NCI-H146 (cell line): ENCODE measurements at regions not wholly inside any gene's neighbourhood (a gene's known extent, or its start where the extent isn't known, plus 50 kb on each side); places are given as distances from the start of the nearest gene placed in this dataset.

ENCODE experiments used
- DNase-seq: peaks from one replicate; lab custom pipeline; 2025; lab: John Stamatoyannopoulos, UW

DNA sequence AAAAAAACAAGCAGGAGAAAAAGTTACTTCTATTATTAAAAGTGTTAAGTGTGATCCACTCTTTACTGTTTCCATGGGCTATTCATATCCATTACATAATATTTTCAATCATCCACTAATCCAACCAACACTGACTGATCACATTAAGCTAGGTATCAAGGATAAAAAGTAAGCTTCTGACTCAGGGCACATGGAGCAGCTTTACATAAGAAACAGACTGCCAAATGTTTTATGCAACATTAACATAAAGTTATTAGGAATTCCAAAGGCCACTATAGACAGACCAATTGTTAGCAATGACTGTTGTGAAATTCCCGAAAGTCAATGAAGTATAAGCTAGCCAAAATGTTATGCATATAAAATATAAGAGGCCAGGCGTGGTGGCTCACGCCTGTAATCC is 277.6 kb downstream of the ZEB2 start:
- DNase-seq, result no peak

DNA sequence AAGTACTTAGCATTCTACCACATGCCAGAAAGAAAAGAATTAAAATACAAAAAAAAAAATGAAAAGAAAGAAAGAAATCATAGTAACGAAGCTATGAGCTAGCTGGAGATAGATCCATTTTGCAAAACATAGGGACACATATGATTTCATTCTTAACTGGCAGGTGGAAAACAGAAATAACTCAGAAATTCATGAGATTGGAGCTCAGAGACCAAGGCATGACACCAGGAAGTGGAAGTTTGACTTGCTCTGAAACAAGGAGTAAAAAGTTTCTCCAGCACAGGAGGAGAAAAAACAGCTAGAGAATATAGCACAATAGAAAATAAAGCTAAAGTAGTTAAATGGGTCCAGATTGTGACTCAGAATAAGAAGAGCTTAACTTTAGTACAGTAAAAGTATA is 278.1 kb downstream of the ZEB2 start:
- DNase-seq, result no peak

DNA sequence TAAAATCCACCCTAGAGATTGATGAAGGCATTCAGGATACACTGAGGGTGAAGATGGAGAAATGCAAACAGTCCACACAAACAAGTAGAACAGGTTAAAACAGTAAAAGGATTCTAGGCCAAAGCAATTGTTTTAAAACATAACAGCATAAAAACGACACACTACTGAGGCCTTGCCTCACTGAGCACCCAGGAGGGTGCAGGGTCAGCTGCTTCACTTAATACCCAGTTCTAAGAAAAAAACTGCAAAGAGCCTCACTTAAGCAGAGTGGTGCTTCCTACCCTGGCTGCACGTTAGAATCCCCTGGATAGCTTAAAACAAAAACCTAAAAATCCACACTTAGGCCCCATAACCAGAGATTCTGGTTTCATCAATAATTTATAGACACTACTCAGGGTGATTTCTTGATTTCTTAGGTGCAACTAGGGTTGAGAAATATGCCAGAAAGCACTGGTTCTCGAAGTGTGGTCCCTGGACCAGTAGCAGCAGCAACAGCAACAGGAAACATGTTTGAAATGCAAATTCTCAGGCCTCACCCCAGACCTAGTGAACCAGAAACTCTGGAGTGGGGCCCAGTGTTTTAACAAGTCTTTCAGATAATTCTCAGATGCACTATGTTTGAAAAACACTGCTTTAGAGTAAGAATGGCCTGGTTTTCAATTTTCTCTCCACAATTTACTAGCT is 279.1 kb downstream of the ZEB2 start:
- no peak for DNase-seq

DNA sequence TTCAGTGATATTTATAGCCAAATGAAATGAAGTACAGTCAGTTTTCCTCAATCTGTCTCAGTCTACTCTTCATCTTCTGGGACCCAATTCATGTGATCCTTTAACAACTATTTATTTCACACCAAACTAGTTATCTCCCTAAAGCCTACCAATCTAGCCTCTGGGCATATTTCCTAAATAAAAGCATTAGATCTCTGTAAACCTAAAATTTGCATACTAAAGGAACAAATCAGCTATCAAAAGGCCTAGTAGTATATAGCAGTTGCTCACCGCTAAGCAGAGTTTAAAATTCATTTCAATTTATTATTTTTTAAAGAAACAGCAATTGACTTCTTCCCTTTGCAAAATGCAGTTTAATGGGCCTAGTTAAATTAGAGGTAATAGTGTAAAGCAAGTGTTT is 280.2 kb downstream of the ZEB2 start:
- DNase-seq, result no peak

DNA sequence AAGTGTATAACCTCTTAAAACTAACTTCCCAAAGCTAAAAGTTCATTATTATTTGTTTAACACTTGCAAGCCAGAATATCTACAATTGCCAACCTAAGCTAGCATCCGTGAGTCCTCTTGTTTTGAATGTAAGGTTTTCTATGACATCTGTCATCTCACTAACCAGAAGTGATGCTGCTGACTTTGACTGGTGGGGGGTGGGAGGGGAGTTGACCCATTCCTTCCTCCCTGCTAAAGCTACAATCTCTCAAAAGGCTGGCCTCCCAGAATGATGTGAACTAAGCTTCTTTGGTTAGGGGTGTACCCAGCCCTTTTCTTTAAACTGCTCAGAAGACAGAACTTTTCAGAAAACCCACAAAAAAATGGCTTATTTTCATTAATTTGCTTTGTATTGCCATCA is 280.6 kb downstream of the ZEB2 start:
- no peak for DNase-seq

DNA sequence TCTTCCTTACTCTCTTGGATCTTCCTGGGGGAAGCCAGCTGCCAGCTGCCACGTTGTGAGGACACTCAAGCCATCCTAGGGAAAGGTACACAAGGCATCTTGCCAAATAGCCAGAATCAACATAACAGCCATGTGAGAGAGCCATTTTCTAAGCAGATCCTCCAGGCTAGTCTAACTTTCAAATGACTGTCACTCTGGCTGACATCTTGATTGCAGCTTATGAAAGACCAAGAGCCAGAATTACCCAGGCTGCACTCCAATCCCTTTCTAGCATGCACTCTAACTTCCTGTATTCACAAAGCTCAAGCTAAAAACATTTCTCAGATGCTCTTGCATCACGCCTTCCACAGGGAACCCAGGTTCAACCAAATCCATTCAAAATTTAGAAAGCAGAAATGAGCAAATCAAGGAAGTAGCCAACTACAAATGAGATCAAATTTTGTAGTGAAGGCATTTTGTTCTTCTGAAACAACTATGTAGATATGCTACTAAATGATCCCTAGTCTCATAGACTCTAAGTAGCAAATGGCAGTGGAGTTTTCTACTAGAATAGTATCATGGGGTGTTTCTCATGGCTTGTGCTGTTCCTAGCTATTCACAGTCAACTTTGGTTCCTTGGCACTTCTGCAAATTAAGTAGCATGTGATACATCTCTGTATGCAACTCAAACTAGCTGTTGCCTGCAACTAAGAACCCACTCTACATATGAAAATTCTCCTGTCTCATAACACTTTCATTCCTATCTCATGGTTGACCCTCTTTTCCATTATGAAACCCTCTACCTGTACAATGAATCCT is 281.9 kb downstream of the ZEB2 start:
- DNase-seq, result peak; percentile 1

DNA sequence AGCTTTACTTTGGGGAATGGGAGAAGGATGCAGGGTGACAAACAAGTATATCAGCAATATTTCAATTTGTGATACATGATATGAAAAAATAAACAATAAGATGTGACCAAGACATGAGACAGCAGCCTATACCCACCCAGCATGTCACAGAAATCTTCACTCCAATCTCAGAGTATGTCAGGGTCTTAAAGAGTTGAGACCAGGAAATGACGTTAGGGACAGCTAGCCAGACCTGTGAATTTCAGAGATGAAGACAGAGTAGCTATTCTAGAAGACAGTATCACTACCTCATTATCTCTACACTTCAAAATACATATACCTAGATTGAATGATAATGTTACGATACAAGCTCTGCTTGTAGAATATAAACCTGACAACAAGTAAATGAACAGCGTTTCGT is 282.8 kb downstream of the ZEB2 start:
- no peak for DNase-seq

DNA sequence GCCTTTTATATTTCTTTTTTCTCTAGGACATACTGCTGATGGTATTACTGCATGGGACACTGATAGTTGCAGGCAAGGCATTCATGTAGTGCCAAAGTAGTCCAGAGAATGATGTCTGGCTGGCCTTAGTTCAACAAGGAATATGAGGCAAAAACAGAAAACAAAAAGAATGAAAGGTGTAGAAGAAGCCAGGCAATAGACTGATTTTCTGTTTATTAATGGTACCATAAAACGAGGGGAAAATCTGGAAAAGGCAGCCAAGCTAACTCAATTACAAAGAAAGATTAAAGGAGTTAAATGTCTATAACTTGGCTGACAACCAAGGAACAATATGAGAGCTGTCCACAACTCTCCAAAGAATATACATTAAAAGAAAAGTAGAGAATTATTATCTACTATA is 284.9 kb downstream of the ZEB2 start:
- DNase-seq, result no peak

DNA sequence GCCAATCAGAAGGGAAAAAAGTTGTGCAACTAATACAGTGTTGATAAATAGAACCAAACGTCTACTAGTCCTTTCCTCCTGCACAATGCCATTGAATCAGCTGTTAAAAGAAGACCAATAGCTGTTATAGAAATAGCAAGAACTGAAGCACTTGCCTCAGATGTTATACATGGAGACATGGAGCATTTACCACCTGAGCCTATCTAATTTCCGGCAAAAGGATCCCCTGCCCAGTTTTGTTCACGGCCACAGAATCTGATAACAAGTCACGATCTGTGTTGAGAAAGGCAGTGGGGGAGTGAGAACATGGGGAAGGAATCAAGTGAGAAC is 285.4 kb downstream of the ZEB2 start:
- no peak for DNase-seq

DNA sequence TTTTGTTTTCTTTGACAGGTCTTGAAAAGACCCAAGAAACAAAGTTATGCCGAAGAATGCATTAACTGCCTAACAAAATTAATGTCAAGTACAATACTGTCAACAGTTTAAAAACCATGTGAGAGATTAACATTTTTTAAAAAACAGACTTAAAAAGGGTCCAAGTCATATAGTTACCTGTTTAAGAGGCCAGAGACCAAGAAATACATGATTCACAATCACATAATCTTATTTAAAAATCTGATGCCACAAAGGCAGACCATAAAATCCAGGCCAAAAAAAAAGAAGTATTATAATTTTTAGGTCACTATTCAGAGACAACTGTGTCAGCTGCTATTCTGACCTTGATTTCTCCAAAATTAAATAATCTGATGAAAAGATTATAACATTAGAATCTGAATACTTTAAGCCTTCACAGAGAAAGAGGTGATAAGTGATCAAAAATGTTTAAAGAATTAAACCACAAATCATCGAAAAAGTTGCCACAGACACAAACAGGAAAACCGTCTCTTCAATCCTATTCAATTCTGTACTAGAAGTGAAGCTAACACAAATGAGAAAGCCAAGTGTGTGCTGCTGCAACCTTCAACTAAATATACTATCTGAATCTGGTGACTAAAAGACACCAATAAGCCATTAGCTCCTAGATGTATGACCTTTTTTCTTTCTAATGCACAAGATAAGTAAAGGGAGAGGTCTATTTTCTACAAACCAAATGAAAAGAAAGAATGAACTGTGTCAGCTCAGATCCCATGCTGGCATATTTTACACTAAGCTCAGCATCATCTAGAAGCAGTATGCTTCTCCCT is 286.0 kb downstream of the ZEB2 start:
- DNase-seq, result no peak

DNA sequence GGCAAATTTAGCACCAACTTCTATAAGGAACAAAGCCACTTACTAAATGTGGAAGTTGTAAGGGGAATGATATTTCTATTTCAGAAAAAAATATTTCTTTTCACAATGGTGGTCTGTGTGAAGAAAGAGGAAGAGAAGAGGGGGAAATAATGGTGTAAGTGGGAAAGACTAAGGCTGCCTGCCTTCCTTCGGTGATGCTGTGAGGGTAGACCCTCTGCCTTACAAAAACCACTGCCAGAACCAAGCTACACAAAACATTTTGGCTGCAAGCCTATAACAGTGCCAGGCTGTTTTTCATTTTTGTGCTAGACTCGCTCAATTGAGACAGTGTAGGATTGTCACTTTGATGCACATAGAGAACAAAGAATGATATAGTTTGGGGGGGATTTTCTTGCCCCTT is 286.6 kb downstream of the ZEB2 start:
- no peak for DNase-seq

DNA sequence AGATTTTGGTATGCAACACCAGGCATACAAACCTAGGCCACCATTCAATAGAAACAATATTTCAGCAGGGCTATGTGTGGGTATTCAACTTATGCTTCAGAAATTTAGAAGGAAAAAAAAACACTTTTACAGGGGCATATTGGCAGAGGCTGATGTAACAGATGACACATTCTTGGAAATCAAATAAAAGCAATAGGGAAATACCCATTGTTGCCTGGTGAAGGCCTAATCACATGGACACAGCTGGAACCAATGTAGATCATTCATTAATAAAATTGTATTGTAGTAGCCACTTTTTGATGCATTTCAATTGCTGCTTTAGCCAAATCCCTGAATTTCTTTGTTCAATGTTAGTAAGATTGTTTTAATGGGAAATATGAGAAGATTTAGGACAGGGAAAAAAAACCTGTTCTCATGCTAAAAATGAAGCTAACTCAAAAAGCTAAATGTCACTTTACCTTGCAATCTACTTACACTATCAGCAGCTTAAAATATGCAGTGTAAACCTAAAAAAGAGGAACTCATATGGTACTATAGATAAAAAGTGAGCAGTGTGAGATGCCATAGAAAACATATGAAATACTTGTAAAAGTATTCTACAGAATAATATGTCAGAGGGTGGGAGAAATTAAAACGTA is 289.4 kb downstream of the ZEB2 start:
- DNase-seq, result no peak

DNA sequence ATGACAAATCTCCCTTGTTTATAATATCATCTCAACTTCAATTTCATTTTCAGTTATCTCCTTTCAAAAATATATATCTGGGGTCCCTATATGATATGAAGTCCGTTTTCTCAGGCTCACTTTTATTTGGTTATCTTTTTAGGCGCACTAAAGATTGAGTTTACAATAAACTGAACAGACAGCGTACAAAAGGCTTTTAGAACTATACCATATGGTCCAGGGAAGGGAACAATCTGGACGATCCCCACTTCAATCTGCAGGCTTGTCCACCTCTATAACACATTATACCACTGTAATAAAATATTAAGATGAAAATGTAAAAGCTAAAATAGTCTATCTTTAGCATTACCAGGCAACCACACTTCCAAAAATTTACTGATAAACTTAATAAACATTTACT is 289.9 kb downstream of the ZEB2 start:
- DNase-seq, result no peak

DNA sequence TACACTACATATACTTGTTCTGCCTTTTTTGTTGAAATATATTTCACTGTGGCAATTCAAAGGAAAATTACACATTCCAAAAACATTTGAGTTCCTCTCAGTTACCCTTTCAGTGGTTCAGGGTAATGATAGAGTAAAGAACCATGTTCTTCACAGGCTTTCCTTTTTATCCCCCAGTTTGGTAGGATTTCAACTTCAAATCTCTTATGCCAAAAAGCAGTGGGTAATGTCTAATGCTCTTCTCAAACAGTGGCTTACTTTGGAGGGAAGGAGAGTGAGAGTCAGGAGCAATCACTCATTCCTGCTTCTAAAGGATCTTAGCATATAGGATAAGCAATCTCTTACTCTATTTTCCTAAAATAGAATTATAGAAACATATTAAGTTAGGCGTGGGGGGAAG is 290.6 kb downstream of the ZEB2 start:
- no peak for DNase-seq

DNA sequence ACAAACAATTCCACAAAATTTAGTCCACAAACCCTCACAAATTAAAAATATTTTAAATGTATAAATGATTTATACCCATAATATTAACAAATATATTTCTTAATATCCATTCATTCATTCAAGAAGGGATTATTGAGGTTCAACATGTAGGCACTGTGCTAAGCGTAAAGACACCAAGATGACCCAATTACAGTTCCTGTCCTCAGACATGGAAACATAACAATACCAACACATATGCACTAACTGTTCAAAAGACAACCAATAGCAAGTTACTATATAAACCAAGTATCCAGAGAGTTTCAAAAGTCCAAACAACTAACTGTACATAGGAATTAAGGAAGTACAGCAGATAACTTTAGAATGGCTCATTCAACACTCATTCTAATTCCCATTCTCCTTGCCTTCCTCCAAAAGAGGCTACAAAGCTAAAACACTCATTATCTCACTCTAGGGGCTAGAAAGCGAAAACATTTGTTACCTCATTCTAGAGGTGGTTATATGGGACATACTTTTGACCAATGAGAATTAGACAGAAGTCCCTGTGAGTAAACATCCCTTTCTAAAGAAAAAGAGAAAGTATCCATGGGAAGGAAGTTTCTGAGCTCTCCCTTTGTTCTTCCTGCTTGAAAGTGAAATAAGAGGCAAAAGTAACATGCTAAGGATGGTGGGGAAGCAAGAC is 292.4 kb downstream of the ZEB2 start:
- DNase-seq, result no peak

DNA sequence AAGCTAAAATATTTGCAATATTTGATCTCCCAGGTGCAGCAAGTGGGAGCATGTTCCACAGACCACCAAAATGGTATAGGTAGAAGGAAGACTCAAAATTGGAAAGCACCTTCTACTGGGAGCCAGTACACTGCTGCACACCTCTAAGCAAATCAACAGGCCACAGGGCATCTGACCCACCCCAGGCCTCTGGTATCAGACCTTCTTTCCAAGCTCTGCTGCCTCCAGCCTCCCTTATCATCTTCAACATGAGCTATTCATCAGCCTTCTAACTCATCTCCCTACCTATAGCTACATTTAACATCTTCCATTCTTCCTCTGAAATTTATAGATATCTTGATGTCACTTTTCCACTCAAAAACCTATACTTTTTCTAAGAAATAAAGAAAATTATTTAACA is 294.8 kb downstream of the ZEB2 start:
- DNase-seq, result no peak

DNA sequence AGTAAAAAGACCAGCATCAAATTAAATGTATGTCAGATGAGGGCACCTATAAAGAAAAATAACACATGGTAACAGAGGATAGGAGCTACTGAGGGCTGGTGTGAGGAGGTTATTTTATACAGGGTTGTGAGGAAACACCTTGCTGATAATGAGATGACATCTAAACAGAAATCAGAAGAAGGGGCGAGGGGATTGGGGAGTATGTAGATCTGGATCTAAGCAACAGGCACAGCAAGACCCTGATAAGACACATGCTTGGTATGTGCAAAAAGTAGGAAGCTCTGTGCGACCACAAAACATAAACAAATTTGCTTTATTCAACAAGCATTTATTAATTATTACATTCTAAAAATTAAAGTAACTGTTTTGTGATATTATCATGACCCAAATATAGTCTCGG is 295.4 kb downstream of the ZEB2 start:
- no peak for DNase-seq

DNA sequence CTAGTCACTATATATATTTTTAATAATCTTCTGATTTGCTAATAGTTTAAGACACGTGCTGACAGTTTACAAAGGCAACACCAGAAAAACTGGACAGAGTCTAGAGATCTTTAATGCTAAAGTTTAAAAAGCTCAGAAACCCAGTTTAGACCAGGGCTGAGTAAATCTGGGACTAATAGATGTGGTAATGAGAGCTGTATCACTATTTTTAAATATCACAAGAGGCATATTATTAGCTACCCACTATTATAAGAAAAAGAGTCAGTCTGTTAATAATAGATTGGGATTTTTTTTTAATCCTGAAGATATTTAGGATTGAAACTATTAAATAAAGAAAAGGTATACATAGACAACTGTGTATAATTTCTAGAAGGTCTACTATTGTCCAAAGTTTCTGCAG is 299.9 kb downstream of the ZEB2 start:
- DNase-seq, result no peak

DNA sequence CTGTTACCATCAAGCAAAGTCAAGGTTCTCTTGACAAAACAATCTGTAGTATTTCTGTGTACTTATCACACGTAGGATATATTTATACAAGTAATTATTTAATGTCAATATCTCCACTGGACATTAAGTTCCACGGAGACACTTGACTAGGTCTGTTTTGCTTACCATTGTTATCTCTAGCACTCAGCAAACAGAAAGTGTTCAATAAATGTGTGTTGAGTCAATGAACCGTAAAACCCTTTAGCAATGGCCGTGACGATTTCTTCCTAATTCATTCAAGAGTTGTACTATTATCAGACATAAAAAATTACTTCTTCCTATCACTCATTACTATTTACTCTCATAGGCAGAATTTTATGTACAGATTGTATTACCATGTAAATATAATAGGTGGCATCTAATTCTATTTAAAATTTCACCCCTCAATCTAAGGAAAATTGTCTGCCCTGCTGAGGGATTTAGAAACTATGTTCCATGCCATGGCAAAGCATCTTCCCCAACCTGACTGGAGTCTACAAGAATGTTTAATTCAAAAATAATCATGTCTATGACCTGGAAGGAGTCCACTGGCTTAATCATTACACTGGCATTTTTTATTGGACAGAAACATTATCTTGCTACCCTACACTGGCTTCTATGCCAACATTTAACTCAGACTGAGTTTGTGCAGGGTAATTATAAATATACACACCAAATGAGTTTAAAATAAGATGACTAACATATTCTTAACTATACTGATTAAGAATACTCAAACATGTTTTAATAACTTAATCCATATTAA is 301.9 kb downstream of the ZEB2 start:
- peak; percentile 82 for DNase-seq

DNA sequence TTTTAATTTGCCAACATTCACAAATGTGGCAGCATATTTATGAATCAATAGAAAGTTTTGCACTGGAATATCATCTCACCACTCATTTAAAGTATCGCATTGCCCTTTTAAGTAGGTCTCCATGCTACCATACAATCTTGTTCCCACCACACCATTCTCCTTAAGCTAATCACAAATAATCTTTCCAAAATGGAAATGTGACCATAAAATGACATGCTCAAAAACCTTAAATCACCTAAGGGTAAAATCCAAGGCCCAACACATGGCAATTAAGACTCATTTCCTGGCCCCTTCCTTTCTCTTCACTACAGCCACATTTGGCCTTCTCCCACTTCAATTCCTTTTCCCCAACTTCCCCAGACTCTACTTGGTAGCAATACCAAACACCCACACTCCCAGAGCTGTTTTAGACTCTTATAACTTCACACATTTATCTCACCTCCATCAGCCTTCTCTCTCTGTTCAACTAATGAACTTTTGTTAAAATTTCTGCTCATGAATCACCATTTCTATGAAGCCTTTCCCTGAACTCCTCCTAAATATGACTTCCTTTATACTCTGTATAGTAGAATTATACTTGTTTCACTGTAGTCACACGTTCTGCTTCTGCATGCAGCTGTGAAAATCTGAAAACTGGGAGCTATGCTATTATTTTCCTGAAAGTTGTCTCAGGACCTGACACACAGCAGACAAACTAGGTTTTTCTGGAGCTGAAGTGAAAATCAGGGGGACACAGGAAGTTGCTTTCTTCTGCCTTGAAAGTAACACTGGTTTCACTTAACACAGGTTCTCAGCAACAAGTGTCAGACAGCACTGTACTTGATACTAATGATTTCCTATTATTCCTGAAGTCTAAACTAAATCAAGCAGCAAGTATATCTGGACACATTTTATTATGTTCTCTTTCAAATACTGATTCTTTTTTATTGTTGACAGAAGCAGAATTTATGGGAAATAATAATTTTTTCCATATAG is 303.9 kb downstream of the ZEB2 start:
- DNase-seq, result no peak
